22Rv1 (cell line): ENCODE measurements at regions not wholly inside any gene's neighbourhood (a gene's known extent, or its start where the extent isn't known, plus 50 kb on each side); places are given as distances from the start of the nearest gene placed in this dataset.
"Not testable (repeated sequence)": the region's sequence is repeated elsewhere in the genome, so short reads cannot be mapped to it uniquely, and the experiment has no call there.

ENCODE experiments used
- H3K27ac ChIP-seq: fragments of 450-650 bp; 2 replicates; pipeline ENCODE4 v1.5.1; 2017
- CTCF ChIP-seq: fragments of 450-650 bp; IDR thresholded peaks from 2 replicates; pipeline ENCODE4 v1.5.1; 2017; ENCODE audit warnings: mild to moderate bottlenecking
- ZFX ChIP-seq: fragments of 450-650 bp; IDR thresholded peaks from 2 replicates; pipeline ENCODE4 v1.6.1; 2017; ENCODE audit warnings: antibody characterized with exemption, borderline replicate concordance

GRCh38 chr19:29154163-29154562, 58.8 kb downstream of the UQCRFS1 start:
- TF ChIP-seq ZFX (no peak), CTCF (no peak)
- H3K27ac ChIP-seq: no peak overlapping the region

- H3K27ac ChIP-seq: no peak overlapping the region
- TF ChIP-seq CTCF (no peak), ZFX (no peak)
These were observed 67.2 kb downstream of the UQCRFS1 start for GRCh38 chr19:29145756-29146155.

GRCh38 chr19:29143183-29143582, 69.8 kb downstream of the UQCRFS1 start:
- H3K27ac ChIP-seq: no peak overlapping the region
- TF ChIP-seq ZFX (no peak), CTCF (no peak)

GRCh38 chr19:29139227-29139626, 73.7 kb downstream of the UQCRFS1 start:
- H3K27ac ChIP-seq: no peak overlapping the region
- no peak for TF ChIP-seq CTCF
- TF ChIP-seq ZFX: no peak

- not testable (repeated sequence) for H3K27ac ChIP-seq
These were observed 74.7 kb downstream of the UQCRFS1 start for GRCh38 chr19:29138206-29138605.

GRCh38 chr19:29131456-29131855, 81.5 kb downstream of the UQCRFS1 start:
- H3K27ac ChIP-seq: no peak overlapping the region

GRCh38 chr19:29129148-29129547, 83.8 kb downstream of the UQCRFS1 start:
- no peak overlapping the region for H3K27ac ChIP-seq
- TF ChIP-seq CTCF: no peak
- no peak for TF ChIP-seq ZFX

More at GRCh38 chr19:29131456-29131855, 81.5 kb downstream of the UQCRFS1 start:
- no peak for TF ChIP-seq CTCF
- TF ChIP-seq ZFX: no peak

GRCh38 chr19:29128203-29128602, 84.7 kb downstream of the UQCRFS1 start:
- no peak overlapping the region for H3K27ac ChIP-seq
- TF ChIP-seq CTCF (no peak), ZFX (no peak)
